Fibroblast of skin of back (primary cell): ENCODE measurements at regions not wholly inside any gene's neighbourhood (a gene's known extent, or its start where the extent isn't known, plus 50 kb on each side); places are given as distances from the start of the nearest gene placed in this dataset.
A peak's percentile ranks its signal among the peaks of the same experiment; 100 is the strongest.
"Not testable (repeated sequence)": the region's sequence is repeated elsewhere in the genome, so short reads cannot be mapped to it uniquely, and the experiment has no call there.

Experiments used
- DNase-seq: peaks from one replicate; pipeline ENCODE4 v3.0.0-alpha.2; 2013

DNA sequence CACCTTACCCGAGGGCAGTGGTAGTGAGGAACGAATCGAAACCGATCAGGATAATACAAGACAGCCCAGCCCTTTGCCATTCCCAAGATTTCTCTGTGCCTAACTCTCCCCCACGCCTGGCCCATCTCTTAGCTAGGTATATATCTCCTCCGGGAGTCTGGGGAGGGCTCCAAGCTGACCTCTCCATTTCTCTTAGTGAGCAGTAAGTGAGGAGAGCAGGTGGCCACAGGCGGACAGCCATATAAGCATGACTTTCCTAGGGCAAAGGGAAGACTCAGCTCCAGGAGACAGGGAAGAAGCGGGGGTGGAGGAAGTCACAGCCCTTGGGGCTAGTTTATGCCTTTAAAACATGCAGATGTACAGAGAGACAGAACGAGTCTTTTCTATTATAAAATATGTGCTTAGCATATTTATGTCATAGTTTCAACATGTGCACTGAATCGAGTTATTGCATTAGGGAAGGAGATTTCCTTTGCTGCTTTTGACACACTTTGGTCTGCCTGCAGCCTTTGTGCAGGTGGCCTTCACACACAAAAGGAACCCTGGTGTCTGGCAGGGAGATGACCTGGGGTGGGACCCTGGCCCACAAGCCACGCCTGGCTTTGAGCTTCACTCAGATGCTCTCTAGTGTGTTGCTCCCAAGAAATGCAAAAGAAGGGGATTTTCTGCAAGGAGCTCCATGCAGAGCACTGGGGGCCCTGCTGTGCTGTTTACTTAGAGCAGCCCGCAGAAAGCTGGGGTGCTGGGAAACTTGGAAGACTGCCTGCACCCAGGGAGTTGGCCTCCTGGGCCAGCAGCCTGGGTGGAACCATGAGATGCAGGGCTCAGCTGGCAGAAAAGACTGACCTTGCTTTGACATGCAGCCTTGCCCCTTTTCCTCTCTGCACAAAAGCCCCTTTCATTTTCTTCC is 613.3 kb downstream of the BCOR start:
- DNase-seq: no peak

DNA sequence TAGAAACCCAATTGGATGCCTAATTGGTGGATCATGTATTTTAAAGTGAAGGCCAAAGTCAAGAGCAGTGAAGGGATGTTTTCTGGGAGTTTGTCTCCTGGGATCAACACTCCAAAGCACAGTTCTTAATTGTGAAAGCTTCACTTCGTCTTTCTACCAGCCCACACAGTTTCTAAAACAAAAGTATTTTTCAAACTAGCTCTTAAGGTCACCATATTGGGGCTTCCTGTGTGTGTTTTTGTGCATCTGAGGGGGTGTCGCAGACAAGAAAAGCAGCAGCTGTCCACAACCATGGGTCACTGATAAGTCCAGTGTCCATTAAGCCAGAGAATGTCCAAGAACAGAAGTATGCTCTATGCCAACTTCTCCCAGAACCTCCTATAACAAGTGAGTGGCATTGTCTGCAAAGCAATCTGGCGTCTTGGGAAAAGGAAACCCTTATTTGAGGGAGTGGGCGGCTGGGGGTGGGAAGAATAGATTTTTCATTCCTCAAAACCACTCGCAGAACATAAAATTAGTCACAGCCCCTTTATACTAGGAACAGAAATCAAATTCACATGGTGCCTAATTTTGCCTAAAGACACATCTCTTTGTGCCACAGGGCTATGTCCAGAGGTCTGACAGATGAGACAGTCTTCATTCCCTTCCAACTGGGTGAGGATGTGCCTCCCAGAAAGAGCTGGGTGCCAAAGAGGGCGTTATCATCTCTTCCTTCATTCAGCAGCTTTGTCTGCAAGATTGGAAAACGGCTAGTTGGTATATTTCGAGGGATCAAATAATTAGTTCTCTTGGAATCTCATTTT is 610.4 kb downstream of the BCOR start:
- no peak for DNase-seq

DNA sequence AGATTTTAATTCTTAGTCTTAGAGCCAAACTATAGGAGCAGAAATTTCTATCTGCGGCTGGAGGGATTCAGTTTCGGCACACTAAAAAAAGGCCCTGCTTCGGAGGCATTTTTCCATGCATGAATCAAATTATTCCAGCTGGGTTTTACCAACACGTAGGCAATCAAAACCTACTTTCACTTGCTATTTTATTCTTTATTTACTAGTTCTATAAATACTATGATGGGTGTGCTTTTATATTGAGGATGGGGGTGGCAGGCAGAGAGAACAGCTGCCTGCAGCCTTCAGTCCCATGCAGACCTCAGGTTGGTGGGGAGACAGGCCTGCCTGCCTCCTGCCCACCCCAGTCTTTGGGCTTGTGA is 609.8 kb downstream of the BCOR start:
- no peak for DNase-seq

DNA sequence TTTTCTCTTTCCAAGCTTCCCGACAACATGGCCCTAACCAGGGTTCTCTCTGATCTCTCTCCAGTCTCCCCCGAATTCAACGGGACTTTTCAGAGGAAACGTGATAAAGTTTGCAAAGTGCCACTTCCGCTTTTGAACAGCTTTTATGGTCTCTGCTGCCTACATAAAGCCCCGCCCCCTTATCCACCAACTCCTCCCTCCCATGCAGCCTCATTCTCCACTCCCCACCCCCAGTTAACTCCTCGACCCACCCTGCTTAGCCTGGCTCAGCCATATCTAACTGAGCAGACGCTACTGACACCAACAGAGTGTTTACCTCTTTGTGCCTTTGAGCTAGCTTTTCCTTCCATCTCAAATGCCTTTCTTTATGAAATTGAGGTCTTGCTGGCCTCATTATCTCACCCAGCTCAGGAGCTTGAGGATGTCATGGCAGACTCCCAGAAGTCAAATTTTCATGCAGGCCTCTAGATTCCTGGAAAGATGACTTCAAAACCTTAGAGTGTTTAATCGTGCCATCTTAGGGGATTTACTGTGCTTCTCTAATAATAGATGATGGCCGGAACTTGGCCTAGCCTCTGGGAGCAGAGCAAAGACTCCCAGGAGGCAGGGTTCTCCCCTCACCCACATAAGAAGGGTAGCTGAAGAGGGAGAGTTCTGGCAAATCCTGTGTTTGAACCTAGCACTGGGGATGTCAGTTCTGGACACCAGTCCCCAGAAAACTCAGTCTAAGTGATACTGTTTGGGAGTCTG is 606.0 kb downstream of the BCOR start:
- no peak for DNase-seq

DNA sequence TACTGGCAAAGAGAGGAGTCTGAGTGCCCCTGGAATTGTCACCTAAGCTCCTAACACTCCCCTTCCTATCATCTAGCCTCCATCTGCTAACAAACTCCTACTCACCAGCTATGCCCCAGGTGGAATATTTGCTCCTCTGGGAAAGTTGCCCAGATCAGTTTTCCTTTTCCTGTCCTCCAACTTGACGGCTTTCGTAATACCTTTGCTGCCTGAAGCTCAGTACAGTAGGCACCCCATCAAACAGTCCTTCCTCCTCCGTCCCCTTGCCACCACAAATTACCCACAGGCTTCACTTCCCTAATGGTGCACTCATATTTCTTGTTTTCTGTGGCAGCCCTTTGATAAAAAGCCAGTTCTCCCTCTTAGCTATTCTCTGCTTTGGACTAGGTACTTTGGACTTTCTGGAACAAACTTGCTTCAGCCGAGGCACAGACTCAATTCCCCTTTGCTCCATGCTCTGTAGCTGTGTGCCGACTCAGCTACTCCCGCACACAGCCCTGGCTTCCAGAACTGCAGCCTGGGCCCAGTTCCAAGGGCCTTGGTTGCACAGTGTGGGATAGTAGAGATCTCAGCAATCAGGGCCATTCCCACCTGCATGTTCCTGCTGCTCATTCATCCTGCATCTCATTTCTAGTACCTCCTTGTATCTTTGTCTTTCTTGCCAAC is 605.1 kb downstream of the BCOR start:
- DNase-seq: no peak

DNA sequence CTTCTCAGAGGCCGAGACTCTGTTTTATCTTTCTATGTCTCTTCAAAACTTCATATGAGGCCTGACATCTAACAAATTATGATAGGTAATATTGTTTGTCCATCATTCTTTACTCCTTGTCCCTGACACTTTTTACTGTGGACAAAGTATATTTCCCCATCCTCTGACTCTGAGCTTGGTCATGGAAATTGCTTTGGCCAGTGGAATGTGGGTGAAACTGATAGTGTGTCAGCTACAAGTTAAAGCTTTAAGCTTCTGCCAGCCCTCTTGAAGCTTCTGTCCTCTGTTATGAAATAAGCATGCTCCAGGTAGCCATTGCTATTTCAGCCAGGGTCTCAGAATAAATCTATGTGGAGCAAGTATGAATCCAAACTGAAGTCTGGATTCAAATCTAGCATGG is 604.6 kb downstream of the BCOR start:
- DNase-seq: no peak

DNA sequence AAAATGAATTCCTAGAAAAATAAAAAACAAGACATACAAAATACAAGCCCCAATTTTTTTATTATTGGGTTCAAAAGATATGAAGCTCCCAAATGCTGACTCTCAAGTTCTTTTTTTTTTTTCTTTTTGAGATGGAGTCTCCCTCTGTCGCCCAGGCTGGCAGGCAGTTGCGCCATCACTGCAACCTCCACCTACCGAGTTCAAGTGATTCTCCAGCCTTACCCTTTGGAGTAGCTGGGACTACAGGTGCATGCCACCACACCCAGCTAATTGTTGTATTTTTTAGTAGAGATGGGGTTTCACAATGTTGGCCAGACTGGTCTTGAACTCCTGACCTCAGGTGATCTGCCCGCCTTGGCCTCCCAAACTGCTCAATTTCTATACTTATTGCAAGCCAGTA is 600.6 kb downstream of the BCOR start:
- DNase-seq: not testable (repeated sequence)

DNA sequence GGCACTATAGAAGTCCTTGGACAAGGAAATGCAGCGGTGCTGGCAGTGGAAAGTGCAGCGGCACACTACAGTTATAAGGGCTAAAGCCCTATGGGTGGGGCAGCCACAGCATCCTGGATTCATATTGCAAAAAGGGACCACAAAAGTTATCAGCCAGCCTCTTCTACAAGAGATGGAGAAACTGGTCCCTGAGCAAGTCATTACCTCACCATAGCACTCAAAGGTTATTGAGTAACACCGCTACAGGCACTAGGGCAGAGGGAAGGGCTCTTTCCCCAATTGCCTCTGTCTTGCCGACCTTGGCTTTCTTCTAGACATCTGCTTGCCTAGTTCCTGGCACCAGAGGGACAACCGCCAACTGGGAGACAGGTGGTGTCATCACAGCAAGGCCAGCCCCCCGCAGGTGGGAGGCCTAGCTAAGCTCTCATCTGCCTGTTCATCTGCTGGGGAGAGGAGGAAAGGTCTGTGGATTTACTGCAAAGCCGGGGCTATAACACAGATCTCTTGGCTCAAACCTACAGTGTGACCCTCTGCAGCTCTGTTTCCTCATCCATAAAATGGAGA is 600.0 kb downstream of the BCOR start:
- DNase-seq: no peak

DNA sequence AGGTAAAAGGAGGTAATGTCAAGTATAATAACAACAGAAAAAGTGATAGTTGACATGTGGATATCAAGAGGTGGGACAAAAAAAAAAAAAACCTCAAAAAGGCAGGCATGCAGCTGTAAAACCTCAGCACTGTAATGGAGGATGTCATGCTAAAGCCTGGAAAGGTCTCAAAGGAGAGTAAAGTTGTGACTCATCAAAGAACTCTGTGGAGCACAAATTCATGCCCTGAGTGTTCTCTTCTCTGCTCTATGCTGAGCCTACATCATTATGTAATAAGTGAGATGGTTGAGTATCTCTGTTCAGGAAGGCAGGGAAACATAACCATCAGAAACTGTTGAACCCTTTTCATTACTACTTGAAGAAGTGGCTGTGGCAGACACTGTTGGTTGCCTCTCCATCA is 597.8 kb downstream of the BCOR start:
- peak; percentile 43 for DNase-seq

DNA sequence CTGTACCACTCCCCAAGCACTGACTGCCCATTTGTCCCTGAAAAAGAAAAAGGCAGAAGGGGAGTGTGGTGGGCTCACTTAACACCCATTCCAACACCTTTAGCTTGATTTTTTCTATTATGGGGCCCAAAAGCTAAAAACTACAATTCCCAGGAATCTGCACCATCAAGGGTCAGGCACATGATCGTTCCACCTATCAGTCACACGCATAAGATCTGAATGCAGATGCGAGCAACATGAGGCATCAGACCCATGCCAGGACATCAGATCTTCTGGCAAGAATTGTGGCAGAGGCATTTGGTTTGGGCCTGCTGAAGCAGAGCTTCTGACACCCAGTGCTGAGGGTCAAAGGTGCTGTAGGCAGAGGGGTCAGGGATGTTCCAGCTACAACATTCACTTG is 595.9 kb downstream of the BCOR start:
- DNase-seq: no peak

DNA sequence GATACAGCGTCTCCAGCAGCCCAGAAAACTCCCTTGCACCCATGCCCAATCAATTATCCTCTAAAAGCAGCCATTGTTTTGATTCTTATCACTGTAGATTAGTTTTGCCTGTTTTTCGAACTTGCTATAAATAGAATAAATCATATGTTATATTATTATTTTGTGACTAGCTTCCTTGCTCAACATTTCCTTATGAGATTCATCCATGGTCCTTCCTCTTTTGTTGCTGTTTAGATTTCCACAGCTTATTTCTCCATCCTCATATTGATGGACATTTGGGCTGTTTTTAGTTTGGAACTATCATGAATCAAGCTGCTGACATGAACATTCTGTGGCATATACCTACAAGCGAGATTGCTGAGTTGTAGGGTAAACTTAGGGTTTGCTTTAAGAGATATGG is 595.3 kb downstream of the BCOR start:
- no peak for DNase-seq

DNA sequence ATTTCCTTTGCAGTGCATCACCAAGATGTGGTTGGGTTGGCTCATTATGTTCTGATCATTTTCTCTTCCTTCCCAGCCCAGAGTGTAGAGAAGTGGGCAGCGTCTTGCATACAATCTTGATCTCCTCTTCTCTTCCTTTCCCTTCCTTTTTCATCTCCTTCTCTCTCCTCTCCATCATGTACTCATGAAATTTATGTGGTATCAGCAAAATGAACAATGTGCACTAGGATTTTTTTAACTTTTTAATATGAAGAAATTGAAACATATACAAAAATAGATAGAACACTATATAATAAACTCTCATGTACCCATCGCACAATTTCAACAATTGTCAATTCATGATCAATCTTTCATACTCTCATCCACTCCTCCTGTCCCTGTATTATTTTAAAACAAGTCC is 593.5 kb downstream of the BCOR start:
- DNase-seq: no peak

DNA sequence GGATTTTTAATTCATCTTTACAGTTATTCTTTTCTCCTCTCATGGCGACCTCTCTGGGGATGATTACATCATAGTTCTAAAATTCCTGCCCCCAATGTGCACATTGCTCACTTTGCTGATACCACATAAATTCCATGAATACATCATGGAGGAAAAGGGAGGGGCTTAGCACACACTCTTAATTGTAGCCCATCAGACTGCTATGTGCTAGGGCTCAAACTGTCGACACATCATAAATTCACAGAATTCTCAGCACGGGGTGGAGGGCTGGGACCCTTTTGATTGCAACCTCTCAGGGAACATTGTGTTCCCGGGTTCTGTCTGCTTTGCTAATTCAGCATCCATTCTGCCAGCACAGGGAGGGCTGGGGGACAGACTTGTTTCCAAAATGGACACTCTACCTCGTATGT is 592.9 kb downstream of the BCOR start:
- DNase-seq: peak; percentile 60

DNA sequence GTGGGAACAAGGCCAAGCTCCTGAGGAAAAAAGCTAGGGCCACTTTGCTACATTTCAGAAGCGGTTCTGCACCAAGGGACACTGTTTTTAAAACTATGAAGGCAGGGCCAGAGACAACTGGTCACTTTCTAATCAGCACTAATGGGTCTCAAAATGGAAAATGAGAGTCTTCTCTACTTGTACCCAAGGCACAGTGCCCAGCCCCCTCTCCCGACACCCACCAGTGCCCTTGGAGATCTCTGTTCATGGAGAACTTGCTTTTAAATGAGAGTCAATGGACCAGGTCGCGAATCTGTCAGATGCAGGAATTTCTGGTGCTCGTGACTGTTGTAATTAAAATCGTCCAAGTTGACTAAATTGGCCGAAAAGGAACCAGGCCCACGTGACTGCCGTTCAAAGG is 591.6 kb downstream of the BCOR start:
- no peak for DNase-seq

DNA sequence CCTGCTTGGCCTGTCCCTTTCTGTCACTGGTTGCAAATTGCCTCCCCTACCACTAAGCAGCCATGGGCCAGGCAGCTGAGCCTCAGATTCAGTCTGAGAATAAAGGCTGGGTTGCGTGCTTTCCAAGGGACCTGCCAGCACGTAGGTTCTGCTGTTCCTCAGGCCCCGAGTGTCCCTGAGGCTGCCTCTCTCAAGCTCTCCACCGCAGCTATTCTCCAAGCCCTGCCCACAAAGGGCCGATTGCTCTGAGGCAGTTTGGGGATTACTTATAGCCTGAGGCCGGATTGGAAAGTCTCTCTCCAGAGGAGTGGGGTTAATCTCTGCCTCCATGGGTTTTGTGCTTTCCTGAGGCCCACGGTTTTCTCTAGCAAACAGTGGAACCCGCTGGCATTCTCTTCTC is 590.7 kb downstream of the BCOR start:
- DNase-seq: no peak

DNA sequence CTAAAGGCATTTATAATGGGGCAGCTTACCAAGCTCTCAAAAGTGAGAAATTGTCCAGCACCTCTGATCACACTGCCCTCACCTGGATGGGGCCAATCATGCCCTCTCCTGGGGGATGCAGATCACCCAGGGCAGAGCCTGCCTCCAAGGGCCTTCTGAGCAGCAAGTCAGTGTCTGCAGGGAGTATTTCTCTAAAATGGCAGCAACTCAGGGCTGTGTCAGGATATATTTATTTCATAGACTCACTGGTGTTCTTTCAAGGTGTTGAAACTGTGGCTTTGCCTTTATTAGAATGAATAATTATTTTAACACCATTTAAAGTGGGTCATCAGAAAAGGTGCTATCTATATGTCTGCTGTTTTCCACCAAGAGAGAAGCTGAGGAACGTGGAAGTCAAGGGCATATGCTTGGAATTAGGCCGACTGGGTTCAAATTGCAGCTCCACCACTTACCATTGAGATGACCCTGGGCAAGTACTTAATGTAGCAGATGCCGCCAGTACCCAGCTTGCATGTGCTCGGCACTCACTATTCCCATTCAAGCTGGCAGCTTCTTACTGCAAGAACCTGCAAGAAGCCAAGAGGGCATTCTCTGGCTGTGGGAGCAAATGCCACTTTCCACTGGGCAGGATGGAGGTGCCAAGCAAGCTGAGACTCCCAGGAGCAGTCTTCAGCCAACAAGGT is 590.0 kb downstream of the BCOR start:
- no peak for DNase-seq

DNA sequence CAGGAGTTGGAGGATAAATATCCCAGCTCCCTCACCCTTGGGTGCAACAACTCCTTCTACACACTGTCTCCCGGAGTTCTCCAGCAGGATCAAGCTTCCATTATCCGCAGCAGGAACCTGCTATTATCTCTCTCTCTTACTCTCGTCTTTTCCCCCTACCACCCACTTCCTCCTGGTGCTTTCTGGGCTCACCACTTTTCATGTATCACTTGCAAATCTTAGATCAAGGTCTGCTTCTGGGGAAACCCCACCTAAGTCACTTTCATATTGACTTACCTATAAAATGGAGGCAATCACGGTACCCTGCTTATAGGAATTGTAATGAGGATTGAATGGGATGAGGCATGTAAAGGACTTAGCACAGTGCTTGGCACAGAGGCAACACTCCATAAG is 589.5 kb downstream of the BCOR start:
- no peak for DNase-seq

DNA sequence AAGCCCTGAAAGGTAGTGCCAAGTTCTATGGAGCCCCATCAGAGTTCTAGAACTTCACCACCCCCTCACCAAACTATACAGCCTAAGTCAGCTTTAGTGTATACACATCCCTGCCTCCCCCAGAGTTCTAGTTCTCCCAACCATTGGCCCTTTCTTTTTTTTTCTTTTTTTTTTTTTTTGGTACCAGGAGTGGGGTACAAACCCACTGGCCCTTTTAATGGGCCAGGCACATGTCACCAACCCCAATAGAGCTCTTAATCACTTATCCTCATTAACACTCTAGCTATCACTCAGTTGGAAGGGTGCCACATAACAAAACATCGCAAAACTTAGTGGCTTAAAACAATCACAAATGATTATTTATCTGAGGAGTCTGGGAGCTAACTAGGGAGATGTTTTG is 588.6 kb downstream of the BCOR start:
- DNase-seq: no peak

DNA sequence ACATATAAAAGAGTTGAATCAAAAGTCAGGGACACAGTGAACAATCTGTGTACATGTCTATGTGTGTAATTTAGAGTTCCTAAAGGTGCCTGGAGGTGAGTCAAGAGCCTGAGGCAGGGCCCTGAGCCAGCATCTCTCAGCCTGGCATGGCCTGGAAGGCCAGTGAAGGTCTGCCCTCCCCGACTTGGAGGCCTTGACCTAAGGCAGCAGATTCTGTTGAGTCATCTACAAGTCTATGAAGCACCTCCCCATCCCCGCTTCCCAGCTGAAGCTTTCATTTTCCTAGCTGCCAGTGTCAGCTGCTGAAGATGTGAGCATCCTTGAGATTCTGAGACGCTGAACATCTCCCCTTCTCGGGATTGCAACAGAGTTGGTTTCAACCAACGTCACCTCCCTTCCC is 583.9 kb downstream of the BCOR start:
- no peak for DNase-seq

DNA sequence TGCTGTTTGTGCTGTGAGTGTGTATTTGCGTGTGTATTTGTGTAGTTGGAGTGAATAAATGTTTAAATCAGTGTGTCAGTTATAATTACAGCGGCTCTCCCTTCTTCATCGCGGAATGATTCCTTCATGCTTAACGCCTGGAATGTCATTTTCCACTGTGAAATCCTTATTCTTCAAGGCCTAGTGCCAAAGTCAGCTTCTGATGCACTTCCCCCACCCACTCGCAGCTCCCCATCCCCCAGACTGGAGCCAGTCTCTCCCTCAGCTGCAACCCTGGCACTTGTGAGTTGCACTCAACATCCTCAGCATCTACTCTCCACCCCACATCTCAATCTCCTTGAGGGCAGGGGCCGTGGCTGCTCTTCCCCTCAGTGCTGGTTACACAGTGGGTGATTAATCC is 583.0 kb downstream of the BCOR start:
- DNase-seq: peak; percentile 26

DNA sequence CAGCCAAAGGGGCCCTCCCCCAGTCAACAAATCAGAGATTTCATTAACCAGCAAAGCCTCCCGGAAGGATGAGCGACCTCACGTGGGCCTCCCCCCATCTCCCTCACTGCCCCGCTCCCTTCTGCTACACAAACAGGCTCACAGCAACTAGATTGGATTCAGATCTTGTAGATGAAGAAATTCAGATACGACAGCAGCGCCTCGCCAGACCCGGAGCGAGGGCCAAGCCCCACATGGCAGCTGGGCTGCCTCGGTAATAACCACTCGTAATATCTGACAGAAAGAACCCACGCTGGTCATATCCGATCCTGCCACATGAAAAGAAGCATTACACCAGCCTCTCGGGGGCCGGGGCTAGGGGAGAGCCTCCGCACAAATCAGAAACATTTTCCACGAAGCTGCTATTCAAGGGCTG is 581.3 kb downstream of the BCOR start:
- DNase-seq: no peak
